OCI-LY1 (cell line): ENCODE measurements at regions not wholly inside any gene's neighbourhood (a gene's known extent, or its start where the extent isn't known, plus 50 kb on each side); places are given as distances from the start of the nearest gene placed in this dataset.

Experiments
- EZH2 ChIP-seq: fragments of 200-600 bp; sonication (generic), shearing (Covaris generic); IDR thresholded peaks from 2 replicates; pipeline ENCODE4 v1.8.0; 2017; ENCODE audit warnings: borderline replicate concordance, mixed run types, mild to moderate bottlenecking, antibody characterized with exemption, low read length, moderate library complexity, mixed read lengths
- TF ChIP-seq, protein P1 (sequence below): fragments of 200-600 bp; sonication (generic), shearing (Covaris generic); IDR thresholded peaks from 2 replicates; pipeline ENCODE4 v1.5.1; 2017; ENCODE audit warnings: mild to moderate bottlenecking, antibody characterized with exemption, low read length, moderate library complexity, mixed read lengths

DNA sequence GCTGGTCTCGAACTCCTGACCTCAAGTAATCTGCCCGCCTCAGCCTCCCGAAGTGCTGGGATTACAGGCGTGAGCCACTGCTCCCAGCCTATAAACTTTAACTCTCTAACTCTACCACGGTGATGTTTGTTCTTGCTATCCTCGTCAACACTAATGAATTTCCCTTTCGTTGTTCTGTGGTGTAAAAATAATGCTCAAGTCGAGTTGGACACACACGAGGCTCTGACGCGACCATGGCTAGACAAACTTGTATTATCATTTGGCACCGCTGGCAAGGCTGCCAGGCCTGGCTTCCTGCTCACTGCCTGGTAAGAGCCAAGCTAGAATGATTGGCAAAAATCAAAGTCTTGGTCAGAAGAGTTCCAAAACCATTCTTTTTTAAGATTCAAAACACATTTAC, 167.0 kb upstream of the KLF6 start:
- TF ChIP-seq, protein P1, sequence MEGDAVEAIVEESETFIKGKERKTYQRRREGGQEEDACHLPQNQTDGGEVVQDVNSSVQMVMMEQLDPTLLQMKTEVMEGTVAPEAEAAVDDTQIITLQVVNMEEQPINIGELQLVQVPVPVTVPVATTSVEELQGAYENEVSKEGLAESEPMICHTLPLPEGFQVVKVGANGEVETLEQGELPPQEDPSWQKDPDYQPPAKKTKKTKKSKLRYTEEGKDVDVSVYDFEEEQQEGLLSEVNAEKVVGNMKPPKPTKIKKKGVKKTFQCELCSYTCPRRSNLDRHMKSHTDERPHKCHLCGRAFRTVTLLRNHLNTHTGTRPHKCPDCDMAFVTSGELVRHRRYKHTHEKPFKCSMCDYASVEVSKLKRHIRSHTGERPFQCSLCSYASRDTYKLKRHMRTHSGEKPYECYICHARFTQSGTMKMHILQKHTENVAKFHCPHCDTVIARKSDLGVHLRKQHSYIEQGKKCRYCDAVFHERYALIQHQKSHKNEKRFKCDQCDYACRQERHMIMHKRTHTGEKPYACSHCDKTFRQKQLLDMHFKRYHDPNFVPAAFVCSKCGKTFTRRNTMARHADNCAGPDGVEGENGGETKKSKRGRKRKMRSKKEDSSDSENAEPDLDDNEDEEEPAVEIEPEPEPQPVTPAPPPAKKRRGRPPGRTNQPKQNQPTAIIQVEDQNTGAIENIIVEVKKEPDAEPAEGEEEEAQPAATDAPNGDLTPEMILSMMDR, result no peak
- no peak for TF ChIP-seq EZH2
